ENCODE measurements at regions not wholly inside any gene's neighbourhood (a gene's known extent, or its start where the extent isn't known, plus 50 kb on each side); places are given as distances from the start of the nearest gene placed in this dataset.

DNA sequence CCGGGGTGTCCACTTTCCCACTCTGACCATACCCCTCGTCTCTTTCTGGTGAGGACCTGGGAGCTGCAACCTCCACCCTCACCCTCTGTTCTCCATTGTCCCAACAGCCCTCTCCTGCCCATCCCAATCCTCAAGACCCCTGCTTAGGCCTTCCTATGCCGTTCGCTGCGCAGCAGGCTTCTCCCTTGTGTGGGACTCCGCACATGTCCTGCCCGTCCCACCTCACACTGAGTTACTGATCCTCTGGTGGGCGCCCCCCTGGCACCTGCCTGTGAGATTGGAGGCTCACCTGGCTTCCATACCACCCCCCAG lies 119.5 kb upstream of the SNTG2 start (continued):
- TF ChIP-seq, protein P1, sequence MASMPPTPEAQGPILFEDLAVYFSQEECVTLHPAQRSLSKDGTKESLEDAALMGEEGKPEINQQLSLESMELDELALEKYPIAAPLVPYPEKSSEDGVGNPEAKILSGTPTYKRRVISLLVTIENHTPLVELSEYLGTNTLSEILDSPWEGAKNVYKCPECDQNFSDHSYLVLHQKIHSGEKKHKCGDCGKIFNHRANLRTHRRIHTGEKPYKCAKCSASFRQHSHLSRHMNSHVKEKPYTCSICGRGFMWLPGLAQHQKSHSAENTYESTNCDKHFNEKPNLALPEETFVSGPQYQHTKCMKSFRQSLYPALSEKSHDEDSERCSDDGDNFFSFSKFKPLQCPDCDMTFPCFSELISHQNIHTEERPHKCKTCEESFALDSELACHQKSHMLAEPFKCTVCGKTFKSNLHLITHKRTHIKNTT (CRISPR knock-in tag; IDR thresholded peaks at IDR 0.05) = no peak
- TF ChIP-seq DNMT1 (CRISPR knock-in tag; IDR thresholded peaks at IDR 0.05) = no peak
- TF ChIP-seq, protein P2, sequence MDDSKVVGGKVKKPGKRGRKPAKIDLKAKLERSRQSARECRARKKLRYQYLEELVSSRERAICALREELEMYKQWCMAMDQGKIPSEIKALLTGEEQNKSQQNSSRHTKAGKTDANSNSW (CRISPR knock-in tag; IDR thresholded peaks at IDR 0.05; ENCODE audit: borderline replicate concordance) = no peak
- no peak for TF ChIP-seq ZNF841 (CRISPR knock-in tag; IDR thresholded peaks at IDR 0.05; ENCODE audit: borderline replicate concordance)
- TF ChIP-seq ZNF615 (CRISPR knock-in tag; IDR thresholded peaks at IDR 0.05; ENCODE audit: borderline replicate concordance) = no peak
- TF ChIP-seq, protein P3, sequence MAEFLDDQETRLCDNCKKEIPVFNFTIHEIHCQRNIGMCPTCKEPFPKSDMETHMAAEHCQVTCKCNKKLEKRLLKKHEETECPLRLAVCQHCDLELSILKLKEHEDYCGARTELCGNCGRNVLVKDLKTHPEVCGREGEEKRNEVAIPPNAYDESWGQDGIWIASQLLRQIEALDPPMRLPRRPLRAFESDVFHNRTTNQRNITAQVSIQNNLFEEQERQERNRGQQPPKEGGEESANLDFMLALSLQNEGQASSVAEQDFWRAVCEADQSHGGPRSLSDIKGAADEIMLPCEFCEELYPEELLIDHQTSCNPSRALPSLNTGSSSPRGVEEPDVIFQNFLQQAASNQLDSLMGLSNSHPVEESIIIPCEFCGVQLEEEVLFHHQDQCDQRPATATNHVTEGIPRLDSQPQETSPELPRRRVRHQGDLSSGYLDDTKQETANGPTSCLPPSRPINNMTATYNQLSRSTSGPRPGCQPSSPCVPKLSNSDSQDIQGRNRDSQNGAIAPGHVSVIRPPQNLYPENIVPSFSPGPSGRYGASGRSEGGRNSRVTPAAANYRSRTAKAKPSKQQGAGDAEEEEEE (CRISPR knock-in tag; IDR thresholded peaks at IDR 0.05; ENCODE audit: borderline replicate concordance) = no peak

DNA sequence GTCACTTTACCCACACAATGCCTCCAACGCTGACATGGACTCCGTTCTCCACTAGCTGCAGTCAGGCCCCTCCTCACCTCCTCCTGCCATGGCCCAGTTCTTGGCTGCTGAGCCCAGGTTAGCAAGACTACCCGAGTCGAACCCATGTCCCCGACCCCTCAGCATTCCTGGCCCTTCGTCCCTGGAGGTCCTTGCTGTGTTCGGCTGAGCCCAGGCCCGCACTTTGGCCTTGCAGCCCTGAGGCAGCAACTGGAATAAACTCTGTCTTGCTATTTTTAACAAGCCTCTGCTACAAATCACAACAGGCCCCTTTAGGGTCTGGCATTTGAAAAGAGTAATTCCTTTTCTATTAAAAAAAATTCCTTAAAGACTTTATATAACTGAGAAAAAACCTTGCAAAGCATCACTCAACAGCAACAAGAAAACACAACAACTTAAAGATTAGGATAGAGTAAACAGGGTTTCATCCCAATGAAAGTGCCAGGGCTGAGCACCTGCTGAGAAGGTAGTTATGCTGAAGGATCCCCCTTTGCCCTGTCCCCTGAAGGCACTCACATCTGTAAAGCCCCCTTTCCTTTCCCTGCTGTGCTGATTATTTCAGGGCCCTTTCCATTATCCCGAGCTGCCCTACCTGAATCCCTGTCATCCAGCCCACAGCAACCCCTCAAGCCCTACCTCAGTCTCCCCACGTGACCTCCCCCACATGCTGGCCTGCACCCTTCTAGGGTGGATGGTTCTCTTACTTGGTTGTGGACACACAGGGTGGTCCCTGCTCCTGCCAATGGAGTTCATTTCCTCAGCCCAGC lies 120.0 kb upstream of the SNTG2 start:
- ATAC-seq = no peak

More for the DNA sequence above, 120.0 kb upstream of the SNTG2 start:
- WGBS (ENCODE audit: low lambda C conversion rate) = 5% methylated on average over 10 of the region's 10 CpGs
- TF ChIP-seq CREM (IDR thresholded peaks at IDR 0.05) (no peak), CREM (CRISPR knock-in tag; IDR thresholded peaks at IDR 0.05) (no peak), ZFYVE20 (CRISPR knock-in tag; IDR thresholded peaks at IDR 0.05; ENCODE audit: borderline replicate concordance, low read depth) (no peak), ZNF790 (CRISPR knock-in tag; IDR thresholded peaks at IDR 0.05; ENCODE audit: borderline replicate concordance) (no peak)
- TF ChIP-seq, protein P4, sequence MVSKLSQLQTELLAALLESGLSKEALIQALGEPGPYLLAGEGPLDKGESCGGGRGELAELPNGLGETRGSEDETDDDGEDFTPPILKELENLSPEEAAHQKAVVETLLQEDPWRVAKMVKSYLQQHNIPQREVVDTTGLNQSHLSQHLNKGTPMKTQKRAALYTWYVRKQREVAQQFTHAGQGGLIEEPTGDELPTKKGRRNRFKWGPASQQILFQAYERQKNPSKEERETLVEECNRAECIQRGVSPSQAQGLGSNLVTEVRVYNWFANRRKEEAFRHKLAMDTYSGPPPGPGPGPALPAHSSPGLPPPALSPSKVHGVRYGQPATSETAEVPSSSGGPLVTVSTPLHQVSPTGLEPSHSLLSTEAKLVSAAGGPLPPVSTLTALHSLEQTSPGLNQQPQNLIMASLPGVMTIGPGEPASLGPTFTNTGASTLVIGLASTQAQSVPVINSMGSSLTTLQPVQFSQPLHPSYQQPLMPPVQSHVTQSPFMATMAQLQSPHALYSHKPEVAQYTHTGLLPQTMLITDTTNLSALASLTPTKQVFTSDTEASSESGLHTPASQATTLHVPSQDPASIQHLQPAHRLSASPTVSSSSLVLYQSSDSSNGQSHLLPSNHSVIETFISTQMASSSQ (IDR thresholded peaks at IDR 0.05; ENCODE audit: low read depth) = no peak
- TF ChIP-seq, protein P4 (CRISPR knock-in tag; IDR thresholded peaks at IDR 0.05; ENCODE audit: borderline replicate concordance) = no peak
- peaks cover 1 to 40% of the 10 kb centered on the region in 2 experiments; a peak in 3 of 5 replicates for H3K27me3 ChIP-seq (ENCODE audit: control insufficient read depth in 1 of 2, insufficient read depth in 2 of 2, low read length in 2 of 2)
- in situ Hi-C loops (cut with HindIII; ENCODE audit: extremely low pct_ligation_motif_present, low pct_unique_long_range_greater_than_20kb) = no loop called here
- H3K9me3 ChIP-seq (ENCODE audit: low read length) = no peaks in the 10 kb centered on the region
- intact Hi-C loops (cut with micrococcal nuclease; ENCODE audit: unreplicated experiment) = no loop called here
- no peaks in the 10 kb centered on the region for H3K79me2 ChIP-seq (ENCODE audit: insufficient read depth, low read length)
- DNase-seq (ENCODE audit: low spot score) (no peak), FAIRE-seq (no peak)
- H3K9ac ChIP-seq (ENCODE audit: insufficient read depth, low read depth, low read length) = no peak overlapping the region
- POLR2A ChIA-PET = no interaction called here
- no TSS peak for BruUV-seq (replicated peaks)
- no peaks in the 10 kb centered on the region for H3K36me3 ChIP-seq (replicated peaks in 1 of 2; ENCODE audit: control insufficient read depth in 1 of 2, insufficient read depth in 2 of 2, low read length in 2 of 2)
- H3K27ac ChIP-seq (ENCODE audit: extremely low read length, insufficient read depth, low read length) = no peak overlapping the region
- no peak overlapping the region for H2AFZ ChIP-seq (ENCODE audit: low read length)
- no peak overlapping the region for H3K4me3 ChIP-seq (replicated peaks in 1 of 3; ENCODE audit: insufficient read depth in 1 of 3, low read depth in 2 of 3, low read length in 3 of 3)
- H4K20me1 ChIP-seq (ENCODE audit: insufficient read depth, low read length) = no peaks in the 10 kb centered on the region
- no peaks in the 10 kb centered on the region for H3K4me1 ChIP-seq (ENCODE audit: insufficient read depth, low read length)
- H3K4me2 ChIP-seq (ENCODE audit: low read depth, low read length) = no peak overlapping the region
- CTCF ChIA-PET (ENCODE audit: low intra/inter-chr PET ratio, low total read pairs) = no interaction called here
